ENCODE measurements at regions not wholly inside any gene's neighbourhood (a gene's known extent, or its start where the extent isn't known, plus 50 kb on each side); places are given as distances from the start of the nearest gene placed in this dataset.

GRCh38 chr5:57832875-57833274 is 350.3 kb upstream of the ACTBL2 start:
- no peak for DNase-seq

- DNase-seq: no peak
Measured at GRCh38 chr5:57831932-57832331, 349.3 kb upstream of the ACTBL2 start.

GRCh38 chr5:57831090-57831489 is 348.5 kb upstream of the ACTBL2 start:
- DNase-seq: no peak

GRCh38 chr5:57828221-57828620 is 345.6 kb upstream of the ACTBL2 start:
- no peak for DNase-seq

- DNase-seq: no peak
Measured at GRCh38 chr5:57825031-57825686, 342.5 kb upstream of the ACTBL2 start.

- DNase-seq: no peak
Measured at GRCh38 chr5:57824623-57825022, 342.0 kb upstream of the ACTBL2 start.

- no peak for DNase-seq
Measured at GRCh38 chr5:57824047-57824446, 341.4 kb upstream of the ACTBL2 start.

GRCh38 chr5:57822651-57823050 is 340.0 kb upstream of the ACTBL2 start:
- DNase-seq: no peak

- no peak for DNase-seq
Measured at GRCh38 chr5:57818397-57818796, 335.8 kb upstream of the ACTBL2 start.

GRCh38 chr5:57817924-57818323 is 335.3 kb upstream of the ACTBL2 start:
- DNase-seq: no peak

- DNase-seq: no peak
Measured at GRCh38 chr5:57817001-57817453, 334.4 kb upstream of the ACTBL2 start.

GRCh38 chr5:57816108-57816507 is 333.5 kb upstream of the ACTBL2 start:
- DNase-seq: no peak

- DNase-seq: no peak
Measured at GRCh38 chr5:57805732-57806131, 323.1 kb upstream of the ACTBL2 start.

- no peak for DNase-seq
Measured at GRCh38 chr5:57805170-57805569, 322.6 kb upstream of the ACTBL2 start.

- DNase-seq: no peak
Measured at GRCh38 chr5:57804505-57804904, 321.9 kb upstream of the ACTBL2 start.

- DNase-seq: no peak
Measured at GRCh38 chr5:57804007-57804444, 321.4 kb upstream of the ACTBL2 start.

- DNase-seq: no peak
Measured at GRCh38 chr5:57802131-57802530, 319.5 kb upstream of the ACTBL2 start.

- DNase-seq: no peak
Measured at GRCh38 chr5:57795203-57795602, 312.6 kb upstream of the ACTBL2 start.

GRCh38 chr5:57791875-57792274 is 309.3 kb upstream of the ACTBL2 start:
- no peak for DNase-seq

- no peak for DNase-seq
Measured at GRCh38 chr5:57785946-57786345, 303.3 kb upstream of the ACTBL2 start.

- no peak for DNase-seq
Measured at GRCh38 chr5:57784121-57784520, 301.5 kb upstream of the ACTBL2 start.

GRCh38 chr5:57783693-57784092 is 301.1 kb upstream of the ACTBL2 start:
- DNase-seq: no peak

GRCh38 chr5:57780961-57781325 is 298.3 kb upstream of the ACTBL2 start:
- no peak for DNase-seq

GRCh38 chr5:57780306-57780960 is 297.8 kb upstream of the ACTBL2 start:
- no peak for DNase-seq

All from C1 segment of cervical spinal cord (tissue), 14 donors.